Panc1 (cell line): ENCODE measurements at regions not wholly inside any gene's neighbourhood (a gene's known extent, or its start where the extent isn't known, plus 50 kb on each side); places are given as distances from the start of the nearest gene placed in this dataset.

ENCODE experiments used
- ATAC-seq: fragments of 200-7000 bp; cut with Tn5 transposase; 2 replicates; pipeline ENCODE4 v1.9.1; 2020; ENCODE audit warnings: mild to moderate bottlenecking, moderate library complexity
- BruUV-seq: library from RNA; stranded (reverse); fragments of 400-500 nt; replicated peaks from 2 replicates; lab custom pipeline; 2021; lab: Mats Ljungman, UMichigan
- CTCF ChIA-PET: fragments of 300-600 bp; sonication (Branson Sonifier 250); formaldehyde crosslinking; loops from one replicate; lab custom pipeline; 2022; ENCODE audit warnings: antibody characterized with exemption; lab: Charles Lee
- POLR2A ChIA-PET: fragments of 300-600 bp; sonication (Branson Sonifier 250); formaldehyde crosslinking; loops from one replicate; lab custom pipeline; 2022; ENCODE audit warnings: antibody characterized with exemption; lab: Charles Lee
- DNase-seq: peaks from one replicate; pipeline ENCODE4 v3.0.0-alpha.2; 2010; ENCODE audit warnings: low read depth, low spot score
- H3K27ac ChIP-seq: 2 replicates; pipeline ENCODE4 v1.5.1; 2011; ENCODE audit warnings: mild to moderate bottlenecking, low read length, inconsistent platforms
- H3K27me3 ChIP-seq: fragments of 200-500 bp; sonication (Bioruptor generic); 2 replicates; pipeline ENCODE4 v1.6.0; 2014; ENCODE audit warnings: low read length, inconsistent platforms; ENCODE audit not compliant: control insufficient read depth, insufficient read depth
- H3K36me3 ChIP-seq: fragments of 200-500 bp; sonication (Bioruptor generic); 2 replicates; pipeline ENCODE4 v1.5.1; 2014; ENCODE audit warnings: inconsistent platforms, mild to moderate bottlenecking, low read length, moderate library complexity; ENCODE audit not compliant: control insufficient read depth, insufficient read depth
- H3K4me1 ChIP-seq: 2 replicates; pipeline ENCODE4 v1.5.1; 2011; ENCODE audit warnings: inconsistent platforms, mild to moderate bottlenecking, low read length, moderate library complexity; ENCODE audit not compliant: control insufficient read depth, insufficient read depth
- H3K4me3 ChIP-seq, 2 experiments: 2 replicates each; pipeline ENCODE4 v1.5.1; 2011 to 2012; ENCODE audit warnings: low read depth in 2 of 2, low read length in 2 of 2, mild to moderate bottlenecking in 2 of 2, inconsistent platforms in 1 of 2, moderate library complexity in 1 of 2
- H3K9me3 ChIP-seq: fragments of 200-500 bp; sonication (Bioruptor generic); 2 replicates; pipeline ENCODE4 v1.5.1; 2014; ENCODE audit warnings: low read depth, mild to moderate bottlenecking, inconsistent platforms, low read length, moderate library complexity; ENCODE audit not compliant: control insufficient read depth, insufficient read depth
- CTCF ChIP-seq: fragments of 450-650 bp; IDR thresholded peaks from 2 replicates; pipeline ENCODE4 v1.5.1; 2017; ENCODE audit warnings: mild to moderate bottlenecking
- POLR2AphosphoS5 ChIP-seq: IDR thresholded peaks from 2 replicates; pipeline ENCODE4 v1.6.1; 2012; ENCODE audit warnings: mild to moderate bottlenecking, low read depth, low read length, moderate library complexity
- REST ChIP-seq, 2 experiments: IDR thresholded peaks; 2 replicates each; pipeline ENCODE4 v1.6.1; 2011 to 2012; ENCODE audit warnings: low read depth in 2 of 2, control low read depth in 1 of 2, low read length in 1 of 2, mild to moderate bottlenecking in 1 of 2, moderate library complexity in 1 of 2; ENCODE audit not compliant: insufficient read depth in 1 of 2
- SIN3A ChIP-seq: IDR thresholded peaks from 2 replicates; pipeline ENCODE4 v1.6.1; 2012; ENCODE audit warnings: low read depth, mild to moderate bottlenecking, low read length, moderate library complexity, borderline replicate concordance; ENCODE audit not compliant: insufficient read depth
- TCF7L2 ChIP-seq: IDR thresholded peaks from 2 replicates; pipeline ENCODE4 v1.6.1; 2011; ENCODE audit warnings: mild to moderate bottlenecking, low read depth, low read length, inconsistent platforms
- in situ Hi-C: cut with HindIII; loops from 2 replicates; pipeline ENCODE4 v1.10.0; 2016; ENCODE audit warnings: low sequenced_read_pairs, low pct_unique_long_range_greater_than_20kb
- intact Hi-C: fragments of 100-400 bp; cut with micrococcal nuclease; formaldehyde crosslinking; loops from one replicate; pipeline ENCODE4 v1.10.0; 2022; ENCODE audit not compliant: unreplicated experiment

- BruUV-seq: no TSS peak
- Histone ChIP-seq H3K4me1 (no peaks in the 10 kb centered on the region), H3K4me3 (no peak overlapping the region), H3K27ac (no peak overlapping the region), H3K27me3 (peaks cover 3% of the 10 kb centered on the region; the same call in 1 of the 2 replicates), H3K36me3 (no peaks in the 10 kb centered on the region), H3K9me3 (no peaks in the 10 kb centered on the region)
- POLR2A ChIA-PET: no interaction called here
- TF ChIP-seq CTCF (no peak), REST (IDR thresholded peaks at IDR 0.05; ENCODE audit: insufficient read depth in 1 of 2, low read depth in 2 of 2, low read length in 1 of 2) (no peak), TCF7L2 (no peak), SIN3A (no peak), POLR2AphosphoS5 (no peak)
- CTCF ChIA-PET: no interaction called here
- ATAC-seq: no peak
- intact Hi-C loops (no loop called here), in situ Hi-C loops (no loop called here)
- DNase-seq: no peak
These were observed 193.9 kb downstream of the MED10 start for GRCh38 chr5:6184481-6184880.

- intact Hi-C loops (no loop called here), in situ Hi-C loops (no loop called here)
- peaks cover 3% of the 10 kb centered on the region; the same call in 1 of the 2 replicates for H3K27me3 ChIP-seq
- no peak overlapping the region for H3K27ac ChIP-seq
- no peak for ATAC-seq
- DNase-seq: no peak
- H3K4me3 ChIP-seq: no peak overlapping the region
- CTCF ChIA-PET: no interaction called here
- TF ChIP-seq CTCF: no peak
- no peak for TF ChIP-seq TCF7L2
- TF ChIP-seq POLR2AphosphoS5: no peak
- no peak for TF ChIP-seq REST (IDR thresholded peaks at IDR 0.05; ENCODE audit: insufficient read depth in 1 of 2, low read depth in 2 of 2, low read length in 1 of 2)
- TF ChIP-seq SIN3A: no peak
- BruUV-seq: no TSS peak
- POLR2A ChIA-PET: no interaction called here
- H3K36me3 ChIP-seq: no peaks in the 10 kb centered on the region
- H3K4me1 ChIP-seq: no peaks in the 10 kb centered on the region
- no peaks in the 10 kb centered on the region for H3K9me3 ChIP-seq
These were observed 194.7 kb downstream of the MED10 start for GRCh38 chr5:6183391-6184390.
